ENCODE measurements at regions not wholly inside any gene's neighbourhood (a gene's known extent, or its start where the extent isn't known, plus 50 kb on each side); places are given as distances from the start of the nearest gene placed in this dataset.

- Histone ChIP-seq H2AFZ (replicated peaks; ENCODE audit: low read length, poor library complexity) (no peak overlapping the region), H4K91ac (ENCODE audit: insufficient read depth, low read depth, low read length) (no peak overlapping the region), H4K8ac (ENCODE audit: low read depth in 2 of 2, low read length in 2 of 2) (no peak overlapping the region), H3K4ac (ENCODE audit: low read depth, low read length) (no peak overlapping the region), H2BK15ac (ENCODE audit: low read depth, low read length) (no peak overlapping the region), H3K79me1 (ENCODE audit: low read depth in 1 of 2, low read length in 2 of 2) (no peaks in the 10 kb centered on the region), H3K23ac (ENCODE audit: low read depth, low read length) (no peak overlapping the region), H3K4me3 (ENCODE audit: insufficient read depth, low read depth, low read length) (no peak overlapping the region), H2BK5ac (ENCODE audit: low read depth, low read length, poor library complexity, severe bottlenecking) (no peak overlapping the region), H2AK9ac (replicated peaks; ENCODE audit: low read depth, low read length, poor library complexity) (no peak overlapping the region), H2BK120ac (ENCODE audit: low read depth, low read length) (no peak overlapping the region), H4K5ac (ENCODE audit: low read depth, low read length) (no peak overlapping the region), H3K14ac (replicated peaks; ENCODE audit: low read depth, low read length) (no peak overlapping the region), H3K36me3 (ENCODE audit: control insufficient read depth, insufficient read depth, low read length) (no peaks in the 10 kb centered on the region), H3K4me1 (ENCODE audit: control insufficient read depth, insufficient read depth, low read length) (no peaks in the 10 kb centered on the region), H3K9ac (ENCODE audit: low read depth, low read length) (no peak overlapping the region), H3K27ac (ENCODE audit: insufficient read depth, low read length) (no peak overlapping the region), H3K9me1 (ENCODE audit: insufficient read depth, low read length) (no peaks in the 10 kb centered on the region), H3K9me3 (ENCODE audit: control insufficient read depth, insufficient read depth, low read length) (peaks cover 7% of the 10 kb centered on the region), H3K27me3 (ENCODE audit: control insufficient read depth, insufficient read depth, low read length) (no peaks in the 10 kb centered on the region), H3K18ac (ENCODE audit: low read depth, low read length) (no peak overlapping the region), H3K4me2 (ENCODE audit: low read depth, low read length) (no peak overlapping the region), H2BK20ac (ENCODE audit: low read depth, low read length) (no peak overlapping the region), H2AK5ac (ENCODE audit: low read depth, low read length) (no peak overlapping the region), H3K56ac (ENCODE audit: extremely low read depth, insufficient read depth, low read length) (no peak overlapping the region), H4K20me1 (ENCODE audit: insufficient read depth, low read length) (no peaks in the 10 kb centered on the region)
- in situ Hi-C loops (cut with MboI; ENCODE audit: low sequenced_read_pairs) (no loop called here), dilution Hi-C loops (cut with HindIII; ENCODE audit: low sequenced_read_pairs, unreplicated experiment) (no loop called here), intact Hi-C loops (cut with micrococcal nuclease) (no loop called here)
- no peak for TF ChIP-seq POLR2A (IDR thresholded peaks at IDR 0.05; ENCODE audit: low read depth, low read length)
- no peak for TF ChIP-seq MXI1 (IDR thresholded peaks at IDR 0.05; ENCODE audit: borderline replicate concordance, low read depth, low read length)
- no peak for TF ChIP-seq BHLHE40 (IDR thresholded peaks at IDR 0.05; ENCODE audit: low read depth, low read length)
- no peak for TF ChIP-seq RFX5 (IDR thresholded peaks at IDR 0.05; ENCODE audit: low read depth, low read length)
- no peak for TF ChIP-seq USF2 (IDR thresholded peaks at IDR 0.05; ENCODE audit: low read depth, low read length)
- no peak for TF ChIP-seq NFE2L2 (IDR thresholded peaks at IDR 0.05; ENCODE audit: low read depth, low read length)
- TF ChIP-seq RCOR1 (IDR thresholded peaks at IDR 0.05; ENCODE audit: insufficient replicate concordance, low read length) = no peak
- no peak for TF ChIP-seq CEBPB (IDR thresholded peaks at IDR 0.05; ENCODE audit: low read depth, low read length)
- TF ChIP-seq MAFK (IDR thresholded peaks at IDR 0.05; ENCODE audit: low read depth, low read length) = no peak
- TF ChIP-seq ELK1 (IDR thresholded peaks at IDR 0.05; ENCODE audit: borderline replicate concordance, low read depth, low read length) = no peak
- TF ChIP-seq RAD21 (IDR thresholded peaks at IDR 0.05; ENCODE audit: low read length) = no peak
- TF ChIP-seq SMC3 (IDR thresholded peaks at IDR 0.05; ENCODE audit: low read depth, low read length) = no peak
- no peak for TF ChIP-seq MAZ (IDR thresholded peaks at IDR 0.05; ENCODE audit: borderline replicate concordance, low read depth, low read length)
- TF ChIP-seq CHD1 (IDR thresholded peaks at IDR 0.05; ENCODE audit: low read depth, low read length) = no peak
- TF ChIP-seq CTCF (conservative IDR thresholded peaks at IDR 0.05; ENCODE audit: low read depth, low read length) = no peak
- TF ChIP-seq FOS (IDR thresholded peaks at IDR 0.05; ENCODE audit: low read depth, low read length) = no peak
- POLR2A ChIA-PET (ENCODE audit: unreplicated experiment) = no interaction called here
- no peak for ATAC-seq (ENCODE audit: low read depth)
- DNase-seq = no peak
- CTCF ChIA-PET = no interaction called here
- BruUV-seq (replicated peaks) = no TSS peak
- no CpG with 5 or more reads among the region's 3 CpGs for WGBS, 2 experiments (ENCODE audit: extremely low coverage in 2 of 2, insufficient read length in 1 of 2)
These were observed 84.6 kb upstream of the PTPRR start for GRCh38 chr12:71005166-71005565.

Measured in IMR-90 (cell line).